ENCODE measurements at regions not wholly inside any gene's neighbourhood (a gene's known extent, or its start where the extent isn't known, plus 50 kb on each side); places are given as distances from the start of the nearest gene placed in this dataset.

DNA sequence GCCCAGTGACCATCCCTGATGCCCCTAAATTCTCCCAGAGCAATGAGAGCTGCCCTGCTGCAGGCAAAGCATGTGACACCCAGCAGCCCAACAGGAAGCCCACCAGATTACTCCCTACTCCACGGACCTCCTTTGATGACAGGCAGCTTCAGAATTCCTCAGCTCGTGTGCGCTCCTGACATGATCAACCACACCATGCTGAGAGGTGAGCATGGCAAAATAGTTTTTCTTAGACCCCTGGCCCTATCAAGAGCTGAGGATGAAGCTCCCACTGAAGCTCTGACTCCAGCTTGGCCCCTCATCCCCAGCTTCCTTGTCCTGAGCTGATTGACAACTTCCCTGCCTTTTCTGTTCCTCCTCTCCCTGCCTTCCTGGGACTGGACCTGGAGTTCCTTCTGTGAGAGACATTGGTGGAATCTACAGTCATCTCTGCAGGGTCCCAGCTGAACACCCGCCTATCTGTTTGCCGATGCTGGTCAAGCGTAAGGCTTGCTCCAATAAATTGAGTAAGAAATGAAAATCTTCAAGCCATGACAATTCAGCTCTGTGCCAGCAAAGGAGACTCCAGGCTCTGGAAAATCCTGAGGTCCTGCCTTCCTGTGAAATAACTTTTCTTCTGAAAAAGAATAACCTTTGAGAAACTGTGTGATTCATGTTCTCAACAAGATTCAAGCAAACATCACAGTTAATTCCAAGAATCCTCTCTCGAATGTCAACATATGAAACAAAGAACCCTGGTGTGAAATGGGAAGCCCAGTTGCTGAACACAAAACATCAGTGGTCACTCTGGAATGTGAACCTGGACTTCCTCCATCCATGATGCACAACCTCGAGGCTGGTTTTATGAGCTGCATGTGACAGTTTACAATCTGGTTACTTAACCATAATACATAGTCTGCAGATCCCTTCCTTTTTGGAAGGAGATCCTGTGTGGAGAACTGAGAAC, 201.1 kb downstream of the SPP2 start:
- TF ChIP-seq SUZ12 (IDR thresholded peaks at IDR 0.05; ENCODE audit: extremely low read depth, insufficient read depth, insufficient read length) (no peak), YY1 (IDR thresholded peaks at IDR 0.05; ENCODE audit: insufficient read depth, insufficient read length) (no peak), ZNF274 (IDR thresholded peaks at IDR 0.05; ENCODE audit: low read depth, low read length) (no peak)

All from NT2/D1 (cell line).